T-cell (primary cell): ENCODE measurements at regions not wholly inside any gene's neighbourhood (a gene's known extent, or its start where the extent isn't known, plus 50 kb on each side); places are given as distances from the start of the nearest gene placed in this dataset.

Source experiments
- ATAC-seq, 4 experiments: fragments of 200-7000 bp in 3 of 4; fragments of 150-1000 bp in 1 of 4; cut with Tn5 transposase; replicated peaks in 1 of 4; 1 replicate in 3 of 4; 2 replicates in 1 of 4; pipeline ENCODE4 v1.10.0; 2021; ENCODE audit warnings: moderate library complexity in 3 of 4, mild to moderate bottlenecking in 2 of 4, moderate number of reproducible peaks in 1 of 4
- CTCF ChIA-PET, 2 donors: fragments of 300-600 bp; sonication (Branson Sonifier 250); formaldehyde crosslinking; loops; one replicate each; lab custom pipeline; 2022; ENCODE audit warnings: antibody characterized with exemption in 2 of 2; lab: Charles Lee
- POLR2A ChIA-PET, 2 donors: fragments of 300-600 bp; sonication (Branson Sonifier 250); formaldehyde crosslinking; loops; one replicate each; lab custom pipeline; 2022; ENCODE audit warnings: antibody characterized with exemption in 2 of 2; lab: Charles Lee
- DNase-seq, 35 experiments: peaks; one replicate each; pipeline versions ENCODE4 v3.0.0 to v3.0.0-alpha.2; 2013 to 2023
- H3K27ac ChIP-seq: one replicate; pipeline ENCODE4 v1.5.1; 2013; ENCODE audit warnings: low read length
- H3K27me3 ChIP-seq, 2 experiments: replicated peaks in 1 of 2; 1 replicate in 1 of 2; 2 replicates in 1 of 2; pipeline versions ENCODE4 v1.6.1 to v1.7.0; 2013; ENCODE audit warnings: low read length in 1 of 2, mixed read lengths in 1 of 2; ENCODE audit not compliant: control insufficient read depth in 2 of 2, insufficient read depth in 2 of 2; ENCODE audit errors: extremely low read depth in 1 of 2
- H3K36me3 ChIP-seq, 2 donors: 1 replicate in 1 of 2; 2 replicates in 1 of 2; pipeline versions ENCODE4 v1.6.1 to v1.7.0; 2013; ENCODE audit warnings: low read length in 1 of 2; ENCODE audit not compliant: control insufficient read depth in 2 of 2, insufficient read depth in 1 of 2; ENCODE audit errors: extremely low read depth in 1 of 2
- H3K4me1 ChIP-seq, 2 experiments: 1 replicate in 1 of 2; 2 replicates in 1 of 2; pipeline versions ENCODE4 v1.6.1 to v1.7.0; 2013; ENCODE audit warnings: low read length in 2 of 2, mixed read lengths in 1 of 2; ENCODE audit not compliant: insufficient read depth in 2 of 2, control insufficient read depth in 1 of 2; ENCODE audit errors: extremely low read depth in 1 of 2
- H3K4me3 ChIP-seq, 2 donors: 1 replicate in 1 of 2; 2 replicates in 1 of 2; pipeline versions ENCODE4 v1.5.1 to v1.7.0; 2013; ENCODE audit warnings: mild to moderate bottlenecking in 2 of 2, low read length in 1 of 2, moderate library complexity in 1 of 2; ENCODE audit not compliant: control insufficient read depth in 1 of 2; ENCODE audit errors: extremely low read depth in 1 of 2
- H3K9me3 ChIP-seq: 2 replicates; pipeline ENCODE4 v1.7.0; 2013
- H3K27ac Mint-ChIP-seq, 2 donors: one replicate each; pipeline ENCODE4 v1.8.0; 2020 to 2021; ENCODE audit warnings: mild to moderate bottlenecking in 2 of 2, mixed read lengths in 2 of 2
- H3K27me3 Mint-ChIP-seq, 2 donors: one replicate each; pipeline ENCODE4 v1.8.0; 2021 to 2022; ENCODE audit warnings: mixed read lengths in 2 of 2
- H3K36me3 Mint-ChIP-seq: one replicate; pipeline ENCODE4 v1.8.0; 2021; ENCODE audit warnings: mixed read lengths
- H3K4me1 Mint-ChIP-seq, 3 donors: one replicate each; pipeline ENCODE4 v1.8.0; 2020 to 2022; ENCODE audit warnings: mixed read lengths in 3 of 3, mild to moderate bottlenecking in 1 of 3
- H3K4me3 Mint-ChIP-seq, 3 donors: one replicate each; pipeline ENCODE4 v1.8.0; 2020 to 2022; ENCODE audit warnings: mild to moderate bottlenecking in 3 of 3, mixed read lengths in 3 of 3, moderate library complexity in 3 of 3
- H3K9me3 Mint-ChIP-seq, 3 donors: one replicate each; pipeline ENCODE4 v1.8.0; 2020 to 2022; ENCODE audit warnings: mixed read lengths in 3 of 3
- WGBS: methylation state at CpG from one replicate; pipeline ENCODE4 v1.1.5; 2013; ENCODE audit warnings: missing lambda C conversion rate; ENCODE audit not compliant: insufficient coverage; 5-methylcytosine and 5-hydroxymethylcytosine counted together

- no peaks in the 10 kb centered on the region for H3K36me3 ChIP-seq
- no peaks in the 10 kb centered on the region for H3K4me1 ChIP-seq
- ATAC-seq (no peak), DNase-seq (no peak)
- H3K4me3 ChIP-seq = no peak overlapping the region
- Mint-ChIP-seq H3K4me3 (no peak overlapping the region), H3K4me1 (no peaks in the 10 kb centered on the region), H3K9me3 (no peaks in the 10 kb centered on the region), H3K27me3 (peaks cover 9 to 10% of the 10 kb centered on the region in 2 donors), H3K36me3 (no peaks in the 10 kb centered on the region), H3K27ac (no peak overlapping the region)
- WGBS = no CpG with 5 or more reads among the region's 3 CpGs
- ChIA-PET POLR2A (no interaction called here), CTCF (no interaction called here)
- no peak overlapping the region for H3K27ac ChIP-seq
- no peaks in the 10 kb centered on the region for H3K9me3 ChIP-seq
- peaks cover 0 to 25% of the 10 kb centered on the region in 2 experiments for H3K27me3 ChIP-seq
Measured at GRCh38 chr2:106280224-106280623, 86.1 kb upstream of the UXS1 start.

GRCh38 chr2:106278112-106278876 is 84.2 kb upstream of the UXS1 start:
- Histone ChIP-seq H3K4me3 (no peak overlapping the region), H3K27me3 (peaks cover 0 to 17% of the 10 kb centered on the region in 2 experiments), H3K4me1 (no peaks in the 10 kb centered on the region), H3K9me3 (no peaks in the 10 kb centered on the region), H3K36me3 (no peaks in the 10 kb centered on the region), H3K27ac (no peak overlapping the region)
- Mint-ChIP-seq H3K9me3 (no peaks in the 10 kb centered on the region), H3K36me3 (no peaks in the 10 kb centered on the region), H3K27me3 (peaks cover 8 to 9% of the 10 kb centered on the region in 2 donors), H3K4me1 (no peaks in the 10 kb centered on the region), H3K27ac (no peak overlapping the region), H3K4me3 (no peak overlapping the region)
- ATAC-seq (no peak), DNase-seq (no peak)
- ChIA-PET CTCF (no interaction called here), POLR2A (interaction anchor here in 1 of 2 donors (0.5 kb wide), 1 partner anchor 601 kb away, joined by 5 read pairs; no protein-coding TSS in a partner anchor)
- 100% methylated on average over 1 of the region's 6 CpGs for WGBS

- Mint-ChIP-seq H3K27ac (no peak overlapping the region), H3K9me3 (no peaks in the 10 kb centered on the region), H3K36me3 (no peaks in the 10 kb centered on the region), H3K27me3 (peaks cover 4 to 7% of the 10 kb centered on the region in 2 donors), H3K4me1 (no peaks in the 10 kb centered on the region), H3K4me3 (no peak overlapping the region)
- no peak for ATAC-seq
- CTCF ChIA-PET = no interaction called here
- WGBS = 100% methylated on average over 1 of the region's 4 CpGs
- H3K27ac ChIP-seq = no peak overlapping the region
- POLR2A ChIA-PET = interaction anchor here in 1 of 2 donors (0.5 kb wide), 1 partner anchor 601 kb away, joined by 5 read pairs; no protein-coding TSS in a partner anchor
- H3K4me1 ChIP-seq = no peaks in the 10 kb centered on the region
- no peaks in the 10 kb centered on the region for H3K9me3 ChIP-seq
- H3K4me3 ChIP-seq = no peak overlapping the region
- DNase-seq = no peak
- peaks cover 0 to 16% of the 10 kb centered on the region in 2 experiments for H3K27me3 ChIP-seq
- no peaks in the 10 kb centered on the region for H3K36me3 ChIP-seq
Measured at GRCh38 chr2:106277426-106277825, 83.3 kb upstream of the UXS1 start.

- WGBS = no CpG with 5 or more reads among the region's 11 CpGs
- no peaks in the 10 kb centered on the region for H3K36me3 Mint-ChIP-seq
- CTCF ChIA-PET = no interaction called here
Measured at GRCh38 chr2:106275971-106276370, 81.9 kb upstream of the UXS1 start.

GRCh38 chr2:106274668-106275067 is 80.6 kb upstream of the UXS1 start:
- ATAC-seq = no peak
- CTCF ChIA-PET = no interaction called here
- POLR2A ChIA-PET = no interaction called here

More at GRCh38 chr2:106275971-106276370, 81.9 kb upstream of the UXS1 start:
- DNase-seq (no peak), ATAC-seq (no peak)
- Histone ChIP-seq H3K27ac (no peak overlapping the region), H3K4me1 (no peaks in the 10 kb centered on the region), H3K4me3 (no peak overlapping the region), H3K9me3 (no peaks in the 10 kb centered on the region), H3K27me3 (peaks cover 0 to 8% of the 10 kb centered on the region in 2 experiments), H3K36me3 (no peaks in the 10 kb centered on the region)
- Mint-ChIP-seq H3K27ac (no peak overlapping the region), H3K4me3 (no peak overlapping the region), H3K4me1 (peaks cover under 1 to 3% (median 2%) of the 10 kb centered on the region in 3 donors), H3K9me3 (no peaks in the 10 kb centered on the region), H3K27me3 (peaks cover 4 to 18% of the 10 kb centered on the region in 2 donors)
- POLR2A ChIA-PET = no interaction called here

GRCh38 chr2:106272216-106272807 is 78.2 kb upstream of the UXS1 start:
- no peak for ATAC-seq
- Mint-ChIP-seq H3K36me3 (no peaks in the 10 kb centered on the region), H3K9me3 (no peaks in the 10 kb centered on the region), H3K4me1 (peaks cover 12 to 28% (median 26%) of the 10 kb centered on the region in 3 donors), H3K27me3 (peaks cover 14 to 41% of the 10 kb centered on the region in 2 donors), H3K4me3 (no peak overlapping the region), H3K27ac (no peak overlapping the region)
- CTCF ChIA-PET = interaction anchor here in 1 of 2 donors (0.6 kb wide), 1 partner anchor 1219 kb away, joined by 4 read pairs; no protein-coding TSS in a partner anchor
- POLR2A ChIA-PET = no interaction called here
- WGBS = 50% methylated on average over 2 of the region's 7 CpGs
- Histone ChIP-seq H3K4me1 (peaks cover 0 to 14% of the 10 kb centered on the region in 2 experiments), H3K36me3 (no peaks in the 10 kb centered on the region), H3K27me3 (peaks cover 0 to 23% of the 10 kb centered on the region in 2 experiments), H3K27ac (no peak overlapping the region), H3K4me3 (no peak overlapping the region), H3K9me3 (no peaks in the 10 kb centered on the region)
- DNase-seq = no peak

More at GRCh38 chr2:106274668-106275067, 80.6 kb upstream of the UXS1 start:
- Histone ChIP-seq H3K36me3 (no peaks in the 10 kb centered on the region), H3K9me3 (no peaks in the 10 kb centered on the region), H3K27me3 (peaks cover 0 to 18% of the 10 kb centered on the region in 2 experiments), H3K4me1 (peaks cover 0 to 9% of the 10 kb centered on the region in 2 experiments), H3K27ac (no peak overlapping the region), H3K4me3 (no peak overlapping the region)
- WGBS = no CpG with 5 or more reads among the region's 7 CpGs
- no peak overlapping the region for H3K27ac Mint-ChIP-seq
- DNase-seq = no peak
- H3K36me3 Mint-ChIP-seq = no peaks in the 10 kb centered on the region
- H3K4me1 Mint-ChIP-seq = peaks cover 9 to 15% (median 11%) of the 10 kb centered on the region in 3 donors
- peaks cover 5 to 27% of the 10 kb centered on the region in 2 donors for H3K27me3 Mint-ChIP-seq
- H3K9me3 Mint-ChIP-seq = no peaks in the 10 kb centered on the region
- H3K4me3 Mint-ChIP-seq = no peak overlapping the region
